ENCODE measurements at regions not wholly inside any gene's neighbourhood (a gene's known extent, or its start where the extent isn't known, plus 50 kb on each side); places are given as distances from the start of the nearest gene placed in this dataset.

GRCh38 chr4:4712800-4713528, 146.5 kb upstream of the MSX1 start:
- H3K4me3 ChIP-seq (ENCODE audit: low read length) = no peak overlapping the region
- no peak for DNase-seq (ENCODE audit: low read depth, low spot score)

- no peak for DNase-seq (ENCODE audit: low read depth, low spot score)
- H3K4me3 ChIP-seq (ENCODE audit: low read length) = no peak overlapping the region
These were observed 147.6 kb upstream of the MSX1 start for GRCh38 chr4:4711902-4712301.

GRCh38 chr4:4709736-4710135, 149.7 kb upstream of the MSX1 start:
- DNase-seq (ENCODE audit: low read depth, low spot score) = no peak
- no peak overlapping the region for H3K4me3 ChIP-seq (ENCODE audit: low read length)

- no peak for DNase-seq (ENCODE audit: low read depth, low spot score)
- H3K4me3 ChIP-seq (ENCODE audit: low read length) = no peak overlapping the region
These were observed 155.2 kb upstream of the MSX1 start for GRCh38 chr4:4704267-4704666.

GRCh38 chr4:4697584-4697983, 155.7 kb upstream of the STX18 start:
- no peak overlapping the region for H3K4me3 ChIP-seq (ENCODE audit: low read length)
- DNase-seq (ENCODE audit: low read depth, low spot score) = no peak

GRCh38 chr4:4696530-4696929, 154.7 kb upstream of the STX18 start:
- no peak for DNase-seq (ENCODE audit: low read depth, low spot score)
- no peak overlapping the region for H3K4me3 ChIP-seq (ENCODE audit: low read length)

- H3K4me3 ChIP-seq (ENCODE audit: low read length) = no peak overlapping the region
These were observed 153.6 kb upstream of the STX18 start for GRCh38 chr4:4695497-4695896.

GRCh38 chr4:4694827-4695226, 153.0 kb upstream of the STX18 start:
- no peak for DNase-seq (ENCODE audit: low read depth, low spot score)
- H3K4me3 ChIP-seq (ENCODE audit: low read length) = no peak overlapping the region

More at GRCh38 chr4:4695497-4695896, 153.6 kb upstream of the STX18 start:
- DNase-seq (ENCODE audit: low read depth, low spot score) = no peak

- H3K4me3 ChIP-seq (ENCODE audit: low read length) = no peak overlapping the region
- no peak for DNase-seq (ENCODE audit: low read depth, low spot score)
These were observed 152.5 kb upstream of the STX18 start for GRCh38 chr4:4694296-4694772.

- no peak overlapping the region for H3K4me3 ChIP-seq (ENCODE audit: low read length)
- DNase-seq (ENCODE audit: low read depth, low spot score) = no peak
These were observed 152.0 kb upstream of the STX18 start for GRCh38 chr4:4693755-4694295.

- no peak for DNase-seq (ENCODE audit: low read depth, low spot score)
- no peak overlapping the region for H3K4me3 ChIP-seq (ENCODE audit: low read length)
These were observed 151.4 kb upstream of the STX18 start for GRCh38 chr4:4693258-4693657.

- H3K4me3 ChIP-seq (ENCODE audit: low read length) = no peak overlapping the region
- no peak for DNase-seq (ENCODE audit: low read depth, low spot score)
These were observed 149.0 kb upstream of the STX18 start for GRCh38 chr4:4690854-4691253.

GRCh38 chr4:4689694-4690440, 148.0 kb upstream of the STX18 start:
- H3K4me3 ChIP-seq (ENCODE audit: low read length) = no peak overlapping the region
- DNase-seq (ENCODE audit: low read depth, low spot score) = no peak

- no peak overlapping the region for H3K4me3 ChIP-seq (ENCODE audit: low read length)
- DNase-seq (ENCODE audit: low read depth, low spot score) = no peak
These were observed 146.3 kb upstream of the STX18 start for GRCh38 chr4:4687935-4688727.

GRCh38 chr4:4687100-4687499, 145.3 kb upstream of the STX18 start:
- no peak overlapping the region for H3K4me3 ChIP-seq (ENCODE audit: low read length)
- DNase-seq (ENCODE audit: low read depth, low spot score) = no peak

- no peak overlapping the region for H3K4me3 ChIP-seq (ENCODE audit: low read length)
- no peak for DNase-seq (ENCODE audit: low read depth, low spot score)
These were observed 144.3 kb upstream of the STX18 start for GRCh38 chr4:4685810-4686795.

GRCh38 chr4:4681653-4682052, 139.8 kb upstream of the STX18 start:
- no peak overlapping the region for H3K4me3 ChIP-seq (ENCODE audit: low read length)
- no peak for DNase-seq (ENCODE audit: low read depth, low spot score)

- H3K4me3 ChIP-seq (ENCODE audit: low read length) = no peak overlapping the region
- no peak for DNase-seq (ENCODE audit: low read depth, low spot score)
These were observed 138.9 kb upstream of the STX18 start for GRCh38 chr4:4680758-4681157.

Data from Jurkat, Clone E6-1 (cell line).